ENCODE measurements at regions not wholly inside any gene's neighbourhood (a gene's known extent, or its start where the extent isn't known, plus 50 kb on each side); places are given as distances from the start of the nearest gene placed in this dataset.
"Not testable (repeated sequence)": the region's sequence is repeated elsewhere in the genome, so short reads cannot be mapped to it uniquely, and the experiment has no call there.

- in situ Hi-C loops (cut with HindIII; ENCODE audit: low pct_unique_long_range_greater_than_20kb, low sequenced_read_pairs); DNase-seq (ENCODE audit: low read depth, low spot score): not testable (repeated sequence)
Measured at GRCh38 chr17:15852863-15853262, 92.1 kb upstream of the ADORA2B start.

- in situ Hi-C loops (cut with HindIII; ENCODE audit: low pct_unique_long_range_greater_than_20kb, low sequenced_read_pairs); DNase-seq (ENCODE audit: low read depth, low spot score): not testable (repeated sequence)
Measured at GRCh38 chr17:15856191-15856590, 88.7 kb upstream of the ADORA2B start.

DNA sequence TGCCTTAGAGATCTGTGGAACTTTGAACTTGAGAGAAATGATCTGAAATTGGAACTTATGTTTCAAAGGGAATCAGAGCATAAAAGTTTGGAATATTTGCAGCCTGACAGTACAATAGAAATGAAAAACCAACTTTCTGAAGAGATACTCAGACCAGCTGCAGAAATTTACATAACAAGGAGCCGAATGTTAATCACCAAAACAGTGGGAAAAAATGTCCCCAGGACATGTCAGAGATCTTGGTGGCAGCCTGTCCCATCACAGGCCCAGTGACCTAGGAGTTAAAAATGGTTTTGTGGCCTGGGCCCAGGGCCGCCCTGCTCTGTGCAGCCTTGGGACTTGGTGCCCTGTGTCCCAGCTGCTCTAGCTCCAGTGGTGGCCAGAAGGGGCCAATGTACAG is 88.2 kb upstream of the ADORA2B start:
- in situ Hi-C loops (cut with HindIII; ENCODE audit: low pct_unique_long_range_greater_than_20kb, low sequenced_read_pairs); DNase-seq (ENCODE audit: low read depth, low spot score): not testable (repeated sequence)

- DNase-seq (ENCODE audit: low read depth, low spot score); in situ Hi-C loops (cut with HindIII; ENCODE audit: low pct_unique_long_range_greater_than_20kb, low sequenced_read_pairs): not testable (repeated sequence)
Measured at GRCh38 chr17:15858082-15858481, 86.8 kb upstream of the ADORA2B start.

DNA sequence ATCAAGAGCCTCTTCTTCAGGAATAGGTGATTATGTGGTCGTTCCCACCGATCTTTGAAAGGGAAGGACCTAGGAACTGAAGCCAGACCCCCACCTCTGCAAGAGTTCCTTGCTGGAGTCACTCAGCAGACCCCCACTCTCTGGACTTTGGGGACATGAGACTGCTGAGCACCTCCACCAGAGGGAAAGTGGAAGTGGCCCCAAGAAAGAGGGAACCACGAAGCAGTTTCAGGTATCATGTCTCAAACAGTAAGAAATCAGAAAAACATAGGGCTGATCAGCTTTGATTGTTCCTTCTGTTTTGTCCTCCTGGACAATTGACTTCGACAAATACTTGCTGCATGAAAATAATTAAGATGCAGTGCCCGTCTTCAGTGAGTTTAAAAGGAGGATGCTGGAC is 84.2 kb upstream of the ADORA2B start:
- DNase-seq (ENCODE audit: low read depth, low spot score); in situ Hi-C loops (cut with HindIII; ENCODE audit: low pct_unique_long_range_greater_than_20kb, low sequenced_read_pairs): not testable (repeated sequence)

DNA sequence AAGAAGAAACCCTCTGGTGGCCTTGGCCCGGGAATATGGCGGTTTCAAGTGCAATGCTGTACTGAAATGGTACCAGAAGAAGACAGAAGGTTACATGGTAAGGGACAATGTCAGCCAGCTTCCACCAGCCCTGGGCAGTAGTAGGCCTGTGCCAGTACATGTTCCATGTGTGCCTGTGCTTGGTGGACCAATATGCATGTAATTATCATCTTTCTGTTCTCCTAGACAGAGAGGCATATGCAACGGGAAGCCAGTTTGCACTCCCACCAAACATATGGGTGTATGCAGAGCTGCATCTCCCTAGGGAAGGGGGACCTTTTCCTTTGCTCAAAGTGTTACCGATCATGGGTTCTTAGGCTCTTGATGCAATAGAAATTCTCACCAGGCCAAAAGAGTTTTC is 80.9 kb upstream of the ADORA2B start:
- DNase-seq (ENCODE audit: low read depth, low spot score); in situ Hi-C loops (cut with HindIII; ENCODE audit: low pct_unique_long_range_greater_than_20kb, low sequenced_read_pairs): not testable (repeated sequence)

- DNase-seq (ENCODE audit: low read depth, low spot score); in situ Hi-C loops (cut with HindIII; ENCODE audit: low pct_unique_long_range_greater_than_20kb, low sequenced_read_pairs): not testable (repeated sequence)
Measured at GRCh38 chr17:15864472-15864871, 80.5 kb upstream of the ADORA2B start.

GRCh38 chr17:15866015-15866414 is 78.9 kb upstream of the ADORA2B start:
- in situ Hi-C loops (cut with HindIII; ENCODE audit: low pct_unique_long_range_greater_than_20kb, low sequenced_read_pairs); DNase-seq (ENCODE audit: low read depth, low spot score): not testable (repeated sequence)

- DNase-seq (ENCODE audit: low read depth, low spot score) = not testable (repeated sequence)
Measured at GRCh38 chr17:15867331-15867730, 77.6 kb upstream of the ADORA2B start.

DNA sequence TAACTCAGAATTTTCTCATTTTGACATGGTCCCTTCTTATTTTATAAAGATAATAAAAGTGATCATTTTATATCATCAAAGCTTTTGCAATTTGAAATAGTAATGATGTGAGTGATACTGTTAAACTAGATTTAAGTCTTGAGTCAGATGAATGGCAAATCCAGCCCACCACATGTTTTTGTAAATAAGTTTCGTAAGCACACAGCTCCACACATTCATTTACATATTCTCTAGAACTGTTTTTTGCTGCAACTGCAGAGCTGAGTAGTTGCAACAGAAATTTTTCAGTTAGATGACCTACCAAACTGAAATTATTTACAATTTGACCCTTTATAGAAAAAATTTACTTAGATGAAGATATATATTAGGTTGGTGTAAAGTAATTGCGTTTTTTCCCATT is 75.1 kb upstream of the ADORA2B start:
- in situ Hi-C loops (cut with HindIII; ENCODE audit: low pct_unique_long_range_greater_than_20kb, low sequenced_read_pairs); DNase-seq (ENCODE audit: low read depth, low spot score): not testable (repeated sequence)

More at GRCh38 chr17:15867331-15867730, 77.6 kb upstream of the ADORA2B start:
- in situ Hi-C loops (cut with HindIII; ENCODE audit: low pct_unique_long_range_greater_than_20kb, low sequenced_read_pairs) = not testable (repeated sequence)

GRCh38 chr17:15872677-15873076 is 72.3 kb upstream of the ADORA2B start:
- in situ Hi-C loops (cut with HindIII; ENCODE audit: low pct_unique_long_range_greater_than_20kb, low sequenced_read_pairs) = not testable (repeated sequence)

DNA sequence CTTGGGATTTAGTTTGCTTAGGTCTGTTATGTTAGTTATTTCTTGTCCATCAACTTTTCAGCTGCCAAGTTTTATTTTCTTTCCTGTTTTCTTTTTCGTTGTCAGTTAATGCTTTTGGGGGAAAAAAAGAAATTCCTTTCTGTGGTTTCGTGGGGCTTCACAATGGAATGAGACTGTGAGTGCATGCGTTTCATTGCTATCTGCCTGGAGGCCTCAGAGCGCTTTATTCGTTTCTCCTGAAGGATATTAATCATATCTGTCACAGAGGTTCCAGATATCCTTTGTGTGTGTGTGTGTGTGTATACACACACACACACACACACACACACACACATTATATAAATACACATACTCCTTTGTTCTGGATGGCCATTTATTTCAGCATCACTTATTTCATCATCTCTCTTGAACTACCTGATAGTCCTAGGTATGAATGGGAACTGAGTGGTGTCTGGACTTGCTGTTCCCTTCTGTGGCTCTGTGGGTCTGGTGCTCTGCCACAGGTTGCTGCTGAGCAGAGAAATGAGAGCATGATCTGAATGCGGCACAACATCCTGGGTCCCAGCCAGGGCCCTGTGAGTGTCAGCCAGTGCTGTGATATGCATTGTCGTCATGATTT is 66.9 kb upstream of the ADORA2B start:
- in situ Hi-C loops (cut with HindIII; ENCODE audit: low pct_unique_long_range_greater_than_20kb, low sequenced_read_pairs) = not testable (repeated sequence)

More at GRCh38 chr17:15872677-15873076, 72.3 kb upstream of the ADORA2B start:
- not testable (repeated sequence) for DNase-seq (ENCODE audit: low read depth, low spot score)

DNA sequence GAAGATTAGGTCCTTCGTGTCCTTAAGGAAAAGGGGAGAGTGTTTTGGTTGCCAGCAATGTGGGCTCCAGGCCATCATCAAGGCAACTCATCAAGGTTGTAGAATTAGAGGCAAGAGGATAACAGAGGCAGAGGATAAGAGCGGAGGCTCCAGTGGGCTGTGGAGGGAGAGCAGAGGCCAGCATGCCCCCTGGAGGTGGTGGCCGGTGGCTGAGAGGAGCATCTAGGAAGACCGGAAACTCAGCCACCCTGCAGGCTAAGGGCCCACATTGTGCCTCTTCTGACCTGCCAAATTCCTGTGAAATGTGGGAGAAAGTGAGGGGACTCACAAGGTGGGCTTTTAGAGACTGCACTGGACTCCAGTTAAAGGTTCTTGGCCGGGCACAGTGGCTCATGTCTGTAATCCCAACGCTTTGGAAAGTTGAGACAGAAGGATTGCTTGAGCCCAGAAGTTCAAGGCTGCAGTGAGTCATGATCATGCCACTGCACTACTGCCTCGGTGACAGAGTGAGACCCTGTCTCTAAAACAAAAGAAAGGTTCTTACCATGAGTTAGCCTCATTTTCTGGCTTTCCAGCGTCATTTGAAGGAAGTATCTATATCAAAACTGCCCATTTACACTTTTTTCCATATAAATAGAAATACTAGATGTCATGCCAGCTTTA is 62.7 kb upstream of the ADORA2B start:
- in situ Hi-C loops (cut with HindIII; ENCODE audit: low pct_unique_long_range_greater_than_20kb, low sequenced_read_pairs) = no loop called here
- peak; percentile 68 for DNase-seq (ENCODE audit: low read depth, low spot score)

More for the DNA sequence above, 66.9 kb upstream of the ADORA2B start:
- DNase-seq (ENCODE audit: low read depth, low spot score) = peak; percentile 32

DNA sequence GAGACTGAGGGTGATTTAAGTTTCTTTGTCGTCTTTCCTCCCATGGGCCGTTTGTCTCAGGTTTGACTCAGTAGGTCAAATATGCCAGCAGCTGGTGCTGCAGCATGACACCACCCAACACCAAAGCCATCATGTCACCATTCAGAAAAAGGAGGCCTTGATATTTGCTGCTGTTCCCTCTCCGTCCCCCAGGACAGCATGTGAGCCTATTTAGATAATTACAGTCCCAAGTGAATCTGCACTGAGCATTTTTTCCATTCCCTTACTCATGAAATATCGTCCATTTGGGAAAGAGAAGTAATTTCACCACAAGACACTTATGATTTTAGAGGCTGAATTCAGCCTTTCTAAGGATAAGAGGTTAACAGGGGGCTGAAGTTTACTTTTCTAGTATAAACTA is 62.2 kb upstream of the ADORA2B start:
- in situ Hi-C loops (cut with HindIII; ENCODE audit: low pct_unique_long_range_greater_than_20kb, low sequenced_read_pairs) = no loop called here
- peak; percentile 20 for DNase-seq (ENCODE audit: low read depth, low spot score)

GRCh38 chr17:15883617-15884111 is 61.3 kb upstream of the ADORA2B start:
- DNase-seq (ENCODE audit: low read depth, low spot score) = peak; percentile 50
- in situ Hi-C loops (cut with HindIII; ENCODE audit: low pct_unique_long_range_greater_than_20kb, low sequenced_read_pairs) = no loop called here

DNA sequence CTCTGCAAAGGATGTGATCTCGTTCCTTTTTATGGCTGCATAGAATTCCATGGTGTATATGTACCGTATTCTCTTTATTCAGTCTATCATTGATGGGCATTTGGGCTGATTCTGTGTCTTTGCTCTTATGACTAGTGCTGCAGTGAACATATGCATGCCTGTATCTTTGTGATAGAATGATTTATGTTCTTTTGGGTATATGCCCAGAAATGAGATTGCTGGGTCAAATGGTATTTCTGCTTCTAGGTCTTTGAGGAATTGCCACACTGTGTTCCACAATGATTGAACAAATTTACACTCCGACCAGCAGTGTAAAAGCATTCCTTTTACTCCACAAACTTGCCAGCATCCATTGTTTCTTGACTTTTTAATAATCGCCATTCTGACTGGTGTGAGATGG is 60.2 kb upstream of the ADORA2B start:
- no peak for DNase-seq (ENCODE audit: low read depth, low spot score)
- in situ Hi-C loops (cut with HindIII; ENCODE audit: low pct_unique_long_range_greater_than_20kb, low sequenced_read_pairs) = no loop called here

GRCh38 chr17:15885770-15886169 is 59.2 kb upstream of the ADORA2B start:
- no peak for DNase-seq (ENCODE audit: low read depth, low spot score)
- in situ Hi-C loops (cut with HindIII; ENCODE audit: low pct_unique_long_range_greater_than_20kb, low sequenced_read_pairs) = no loop called here

GRCh38 chr17:15886221-15886620 is 58.7 kb upstream of the ADORA2B start:
- in situ Hi-C loops (cut with HindIII; ENCODE audit: low pct_unique_long_range_greater_than_20kb, low sequenced_read_pairs) = no loop called here
- DNase-seq (ENCODE audit: low read depth, low spot score) = no peak

GRCh38 chr17:15886804-15887203 is 58.1 kb upstream of the ADORA2B start:
- in situ Hi-C loops (cut with HindIII; ENCODE audit: low pct_unique_long_range_greater_than_20kb, low sequenced_read_pairs) = no loop called here

More at GRCh38 chr17:15886804-15887203, 58.1 kb upstream of the ADORA2B start:
- DNase-seq (ENCODE audit: low read depth, low spot score) = no peak

Data from SK-MEL-5 (cell line).